HCT116 (cell line): ENCODE measurements at regions not wholly inside any gene's neighbourhood (a gene's known extent, or its start where the extent isn't known, plus 50 kb on each side); places are given as distances from the start of the nearest gene placed in this dataset.

ENCODE experiments used
- CBX3 ChIP-seq: IDR thresholded peaks from 2 replicates; pipeline ENCODE4 v1.6.1; 2012; ENCODE audit warnings: low read depth
- CTCF ChIP-seq, 3 experiments: fragments of 200-600 bp in 1 of 3; sonication (generic) in 1 of 3; IDR thresholded peaks in 2 of 3; conservative IDR thresholded peaks in 1 of 3; 2 replicates each; pipeline ENCODE4 v1.5.1; 2012 to 2017; ENCODE audit warnings: low read depth in 2 of 3, low read length in 2 of 3, antibody characterized with exemption in 1 of 3, borderline replicate concordance in 1 of 3, control low read depth in 1 of 3, mild to moderate bottlenecking in 1 of 3, mixed read lengths in 1 of 3, mixed run types in 1 of 3, moderate library complexity in 1 of 3; ENCODE audit not compliant: insufficient read depth in 1 of 3
- EGR1 ChIP-seq: IDR thresholded peaks from 2 replicates; pipeline ENCODE4 v1.6.1; 2012; ENCODE audit warnings: low read depth
- EZH2 ChIP-seq: fragments of 200-600 bp; sonication (generic); IDR thresholded peaks from 2 replicates; pipeline ENCODE4 v1.6.1; 2017; ENCODE audit warnings: antibody characterized with exemption, mixed run types
- EZH2phosphoT487 ChIP-seq: fragments of 200-600 bp; IDR thresholded peaks from 2 replicates; pipeline ENCODE4 v1.6.1; 2018; ENCODE audit warnings: antibody characterized with exemption, borderline replicate concordance
- POLR2A ChIP-seq: IDR thresholded peaks from 2 replicates; pipeline ENCODE4 v1.7.0; 2011; ENCODE audit warnings: borderline replicate concordance; ENCODE audit not compliant: insufficient read depth, insufficient read length; ENCODE audit errors: extremely low read depth
- POLR2AphosphoS5 ChIP-seq: IDR thresholded peaks from 2 replicates; pipeline ENCODE4 v1.6.1; 2011; ENCODE audit warnings: mild to moderate bottlenecking, low read depth, low read length, moderate library complexity
- SRF ChIP-seq: IDR thresholded peaks from 2 replicates; pipeline ENCODE4 v1.6.1; 2012; ENCODE audit warnings: low read depth
- YY1 ChIP-seq: IDR thresholded peaks from 2 replicates; pipeline ENCODE4 v1.6.1; 2011; ENCODE audit warnings: low read length, low read depth, moderate library complexity, mild to moderate bottlenecking; ENCODE audit not compliant: insufficient replicate concordance; ENCODE audit errors: extremely low read depth
- ZNF274 ChIP-seq: fragments of 200-500 bp; sonication (Bioruptor generic); IDR thresholded peaks from 2 replicates; pipeline ENCODE4 v1.6.1; 2014; ENCODE audit warnings: mild to moderate bottlenecking, low read depth, low read length, inconsistent platforms
- TF ChIP-seq, protein P1 (sequence below): IDR thresholded peaks from 2 replicates; pipeline ENCODE4 v1.6.1; 2012; ENCODE audit warnings: low read depth

DNA sequence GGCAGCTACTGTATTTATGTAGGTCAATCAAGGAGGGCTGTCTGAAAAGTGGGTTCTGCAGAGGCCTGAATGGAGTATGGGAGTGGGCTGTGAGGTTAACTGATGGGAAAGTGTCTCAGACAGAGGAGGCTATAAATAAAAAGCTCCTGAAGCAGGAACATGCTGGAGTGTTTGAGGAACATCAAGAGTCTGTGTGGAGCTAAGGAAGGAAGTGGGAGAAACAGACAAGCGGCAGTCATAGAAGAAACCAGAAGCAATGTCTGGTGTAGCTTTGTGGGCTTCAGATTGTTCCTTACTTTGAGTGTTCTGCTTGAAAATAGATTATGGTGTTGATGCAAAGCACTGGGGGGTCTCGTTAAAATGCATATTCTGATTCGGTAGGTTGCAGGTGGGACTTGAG is 101.5 kb upstream of the OGFRL1 start:
- no peak for TF ChIP-seq SRF
- TF ChIP-seq YY1, result no peak
- no peak for TF ChIP-seq EZH2phosphoT487
- TF ChIP-seq POLR2AphosphoS5, result no peak
- TF ChIP-seq CTCF (IDR thresholded peaks at IDR 0.05 in 2 of 3, conservative IDR thresholded peaks at IDR 0.05 in 1 of 3; ENCODE audit: borderline replicate concordance in 1 of 3, insufficient read depth in 1 of 3, low read depth in 2 of 3, low read length in 2 of 3), result no peak
- TF ChIP-seq, protein P1, sequence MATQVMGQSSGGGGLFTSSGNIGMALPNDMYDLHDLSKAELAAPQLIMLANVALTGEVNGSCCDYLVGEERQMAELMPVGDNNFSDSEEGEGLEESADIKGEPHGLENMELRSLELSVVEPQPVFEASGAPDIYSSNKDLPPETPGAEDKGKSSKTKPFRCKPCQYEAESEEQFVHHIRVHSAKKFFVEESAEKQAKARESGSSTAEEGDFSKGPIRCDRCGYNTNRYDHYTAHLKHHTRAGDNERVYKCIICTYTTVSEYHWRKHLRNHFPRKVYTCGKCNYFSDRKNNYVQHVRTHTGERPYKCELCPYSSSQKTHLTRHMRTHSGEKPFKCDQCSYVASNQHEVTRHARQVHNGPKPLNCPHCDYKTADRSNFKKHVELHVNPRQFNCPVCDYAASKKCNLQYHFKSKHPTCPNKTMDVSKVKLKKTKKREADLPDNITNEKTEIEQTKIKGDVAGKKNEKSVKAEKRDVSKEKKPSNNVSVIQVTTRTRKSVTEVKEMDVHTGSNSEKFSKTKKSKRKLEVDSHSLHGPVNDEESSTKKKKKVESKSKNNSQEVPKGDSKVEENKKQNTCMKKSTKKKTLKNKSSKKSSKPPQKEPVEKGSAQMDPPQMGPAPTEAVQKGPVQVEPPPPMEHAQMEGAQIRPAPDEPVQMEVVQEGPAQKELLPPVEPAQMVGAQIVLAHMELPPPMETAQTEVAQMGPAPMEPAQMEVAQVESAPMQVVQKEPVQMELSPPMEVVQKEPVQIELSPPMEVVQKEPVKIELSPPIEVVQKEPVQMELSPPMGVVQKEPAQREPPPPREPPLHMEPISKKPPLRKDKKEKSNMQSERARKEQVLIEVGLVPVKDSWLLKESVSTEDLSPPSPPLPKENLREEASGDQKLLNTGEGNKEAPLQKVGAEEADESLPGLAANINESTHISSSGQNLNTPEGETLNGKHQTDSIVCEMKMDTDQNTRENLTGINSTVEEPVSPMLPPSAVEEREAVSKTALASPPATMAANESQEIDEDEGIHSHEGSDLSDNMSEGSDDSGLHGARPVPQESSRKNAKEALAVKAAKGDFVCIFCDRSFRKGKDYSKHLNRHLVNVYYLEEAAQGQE, result no peak
- no peak for TF ChIP-seq POLR2A
- TF ChIP-seq CBX3, result no peak
- TF ChIP-seq EZH2, result no peak
- TF ChIP-seq ZNF274, result no peak
- TF ChIP-seq EGR1, result no peak
